H9 (cell line): ENCODE measurements at regions not wholly inside any gene's neighbourhood (a gene's known extent, or its start where the extent isn't known, plus 50 kb on each side); places are given as distances from the start of the nearest gene placed in this dataset.

ENCODE experiments used
- DNase-seq: peaks from one replicate; pipeline ENCODE4 v3.0.0-alpha.2; 2017
- H2AFZ ChIP-seq: one replicate; pipeline ENCODE4 v1.6.1; 2013; ENCODE audit warnings: mild to moderate bottlenecking, low read length, control low read depth, moderate library complexity
- H2AK5ac ChIP-seq: 2 replicates; pipeline ENCODE4 v1.6.1; 2013; ENCODE audit warnings: low read length, control low read depth, mixed read lengths; ENCODE audit not compliant: insufficient read length
- H2BK120ac ChIP-seq: one replicate; pipeline ENCODE4 v1.6.1; 2013; ENCODE audit warnings: low read depth, mild to moderate bottlenecking, low read length, control low read depth, inconsistent platforms; ENCODE audit not compliant: poor library complexity, severe bottlenecking
- H2BK12ac ChIP-seq: 2 replicates; pipeline ENCODE4 v1.6.1; 2013; ENCODE audit warnings: low read length, control low read depth, mixed read lengths, low read depth; ENCODE audit not compliant: insufficient read length
- H2BK15ac ChIP-seq: 2 replicates; pipeline ENCODE4 v1.6.1; 2013; ENCODE audit warnings: low read depth, low read length, control low read depth
- H2BK20ac ChIP-seq: one replicate; pipeline ENCODE4 v1.6.1; 2013; ENCODE audit warnings: low read depth, mild to moderate bottlenecking, low read length, control low read depth, inconsistent platforms; ENCODE audit not compliant: poor library complexity, severe bottlenecking
- H2BK5ac ChIP-seq: 2 replicates; pipeline ENCODE4 v1.6.1; 2013; ENCODE audit warnings: low read length, control low read depth, mixed read lengths; ENCODE audit not compliant: insufficient read length
- H3K14ac ChIP-seq: 2 replicates; pipeline ENCODE4 v1.6.1; 2013; ENCODE audit warnings: low read length, control low read depth; ENCODE audit not compliant: insufficient read depth
- H3K18ac ChIP-seq: 2 replicates; pipeline ENCODE4 v1.6.1; 2013; ENCODE audit warnings: low read depth, mild to moderate bottlenecking, mixed read lengths, low read length, control low read depth; ENCODE audit not compliant: insufficient read length
- H3K23ac ChIP-seq: 2 replicates; pipeline ENCODE4 v1.6.1; 2013; ENCODE audit warnings: low read length, control low read depth, mixed read lengths, low read depth; ENCODE audit not compliant: insufficient read length
- H3K23me2 ChIP-seq: 2 replicates; pipeline ENCODE4 v1.6.1; 2013; ENCODE audit warnings: low read depth, mild to moderate bottlenecking, mixed read lengths, low read length, control low read depth; ENCODE audit not compliant: insufficient read length, poor library complexity, severe bottlenecking
- H3K27ac ChIP-seq: 2 replicates; pipeline ENCODE4 v1.5.1; 2013; ENCODE audit warnings: low read length, control low read depth, mixed read lengths, low read depth; ENCODE audit not compliant: insufficient read length
- H3K27me3 ChIP-seq: 2 replicates; pipeline ENCODE4 v1.6.1; 2013; ENCODE audit warnings: low read length, control low read depth, inconsistent platforms; ENCODE audit not compliant: insufficient read depth
- H3K4ac ChIP-seq: 2 replicates; pipeline ENCODE4 v1.6.1; 2013; ENCODE audit warnings: low read depth, mild to moderate bottlenecking, control low read depth, inconsistent platforms, low read length, moderate library complexity
- H3K4me1 ChIP-seq: 2 replicates; pipeline ENCODE4 v1.6.1; 2013; ENCODE audit warnings: low read length, control low read depth, inconsistent platforms; ENCODE audit not compliant: insufficient read depth
- H3K4me2 ChIP-seq: 2 replicates; pipeline ENCODE4 v1.6.1; 2013; ENCODE audit warnings: low read length, control low read depth, mixed read lengths; ENCODE audit not compliant: insufficient read length, insufficient read depth
- H3K56ac ChIP-seq: 2 replicates; pipeline ENCODE4 v1.6.1; 2013; ENCODE audit warnings: low read depth, mild to moderate bottlenecking, mixed read lengths, low read length, control low read depth; ENCODE audit not compliant: insufficient read length
- H3K79me1 ChIP-seq: 2 replicates; pipeline ENCODE4 v1.6.1; 2013; ENCODE audit warnings: low read depth, mild to moderate bottlenecking, moderate library complexity, low read length, control low read depth, inconsistent platforms; ENCODE audit not compliant: insufficient read depth, poor library complexity, severe bottlenecking
- H3K79me2 ChIP-seq: 2 replicates; pipeline ENCODE4 v1.6.1; 2013; ENCODE audit warnings: low read length, control low read depth, inconsistent platforms; ENCODE audit not compliant: insufficient read depth
- H3K9ac ChIP-seq: 2 replicates; pipeline ENCODE4 v1.6.1; 2013; ENCODE audit warnings: low read length, control low read depth, mixed read lengths; ENCODE audit not compliant: insufficient read length; ENCODE audit errors: extremely low read depth
- H3K9me3 ChIP-seq: one replicate; pipeline ENCODE4 v1.6.1; 2013; ENCODE audit warnings: low read depth, low read length, inconsistent platforms; ENCODE audit not compliant: control insufficient read depth
- H3T11ph ChIP-seq: one replicate; pipeline ENCODE4 v1.6.1; 2013; ENCODE audit warnings: mild to moderate bottlenecking, low read length, control low read depth, inconsistent platforms
- H4K20me1 ChIP-seq: one replicate; pipeline ENCODE4 v1.6.1; 2013; ENCODE audit not compliant: control insufficient read depth, insufficient read length, insufficient read depth
- H4K5ac ChIP-seq: 2 replicates; pipeline ENCODE4 v1.6.1; 2013; ENCODE audit warnings: low read depth, mild to moderate bottlenecking, mixed read lengths, low read length, control low read depth; ENCODE audit not compliant: insufficient read length
- H4K8ac ChIP-seq: replicated peaks from 2 replicates; pipeline ENCODE4 v1.6.1; 2013; ENCODE audit warnings: low read length, control low read depth, mixed read lengths, low read depth; ENCODE audit not compliant: insufficient read length
- H4K91ac ChIP-seq: 2 replicates; pipeline ENCODE4 v1.6.1; 2013; ENCODE audit warnings: low read depth, mild to moderate bottlenecking, moderate library complexity, mixed read lengths, low read length, control low read depth; ENCODE audit not compliant: insufficient read length
- H3K27ac Mint-ChIP-seq, 3 experiments: 2 replicates in 2 of 3; 3 replicates in 1 of 3; pipeline ENCODE4 v1.8.0; 2020 to 2021; ENCODE audit warnings: mixed read lengths in 3 of 3, mild to moderate bottlenecking in 1 of 3, moderate library complexity in 1 of 3
- H3K27me3 Mint-ChIP-seq: 2 replicates; pipeline ENCODE4 v1.8.0; 2021; ENCODE audit warnings: low read depth, mild to moderate bottlenecking, moderate library complexity, mixed read lengths
- H3K36me3 Mint-ChIP-seq, 3 experiments: 2 replicates in 2 of 3; 3 replicates in 1 of 3; pipeline ENCODE4 v1.8.0; 2020 to 2021; ENCODE audit warnings: low read depth in 3 of 3, mixed read lengths in 3 of 3; ENCODE audit not compliant: insufficient read depth in 1 of 3
- H3K4me1 Mint-ChIP-seq, 2 experiments: 2 replicates each; pipeline ENCODE4 v1.8.0; 2020; ENCODE audit warnings: mixed read lengths in 2 of 2
- H3K4me3 Mint-ChIP-seq, 2 experiments: 2 replicates in 1 of 2; 3 replicates in 1 of 2; pipeline ENCODE4 v1.8.0; 2020 to 2021; ENCODE audit warnings: mild to moderate bottlenecking in 2 of 2, mixed read lengths in 2 of 2, moderate library complexity in 1 of 2
- H3K9me3 Mint-ChIP-seq, 2 experiments: 2 replicates in 1 of 2; 3 replicates in 1 of 2; pipeline ENCODE4 v1.8.0; 2020; ENCODE audit warnings: mild to moderate bottlenecking in 2 of 2, mixed read lengths in 2 of 2, moderate library complexity in 1 of 2
- CTCF ChIP-seq: fragments of 200-600 bp; sonication (generic); conservative IDR thresholded peaks from 3 replicates; pipeline ENCODE4 v1.8.0; 2021; ENCODE audit warnings: antibody characterized with exemption, mild to moderate bottlenecking

- DNase-seq = no peak
- no peak overlapping the region for H3K27ac ChIP-seq
- Mint-ChIP-seq H3K27me3 (no peaks in the 10 kb centered on the region), H3K36me3 (no peaks in the 10 kb centered on the region), H3K27ac (0 out of 7 replicates have a peak overlapping the region, but pooled peaks of 1 of the 3 experiments have one; percentile 22), H3K9me3 (no peaks in the 10 kb centered on the region), H3K4me1 (peaks cover 2% of the 10 kb centered on the region in 2 experiments; a peak in 1 of 4 replicates), H3K4me3 (no peak overlapping the region)
- TF ChIP-seq CTCF = no peak
- H3K56ac ChIP-seq = no peak overlapping the region
- no peak overlapping the region for H2BK15ac ChIP-seq
- no peak overlapping the region for H3K18ac ChIP-seq
- no peaks in the 10 kb centered on the region for H3K9me3 ChIP-seq
- H2AK5ac ChIP-seq = no peak overlapping the region
- H4K5ac ChIP-seq = no peak overlapping the region
- H4K20me1 ChIP-seq = no peaks in the 10 kb centered on the region
- no peak overlapping the region for H2BK120ac ChIP-seq
- no peak overlapping the region for H3K4me2 ChIP-seq
- no peak overlapping the region for H3K23ac ChIP-seq
- H2AFZ ChIP-seq = no peak overlapping the region
- H3K9ac ChIP-seq = no peak overlapping the region
- no peaks in the 10 kb centered on the region for H3K27me3 ChIP-seq
- H2BK20ac ChIP-seq = no peak overlapping the region
- H4K8ac ChIP-seq = no peak overlapping the region
- no peak overlapping the region for H3K14ac ChIP-seq
- no peak overlapping the region for H2BK5ac ChIP-seq
- H3K23me2 ChIP-seq = no peaks in the 10 kb centered on the region
- no peak overlapping the region for H2BK12ac ChIP-seq
- H3K4ac ChIP-seq = no peak overlapping the region
- H3K79me2 ChIP-seq = no peaks in the 10 kb centered on the region
- H4K91ac ChIP-seq = no peak overlapping the region
- H3T11ph ChIP-seq = no peak overlapping the region
- no peaks in the 10 kb centered on the region for H3K79me1 ChIP-seq
- no peaks in the 10 kb centered on the region for H3K4me1 ChIP-seq
Measured at GRCh38 chr9:24824607-24825006, 278.9 kb upstream of the IZUMO3 start.
